T-helper 2 cell treated with Interferon-gamma antibody and Interleukin-4, amounts not matched to agents 5 μg/mL and 100 μg/mL, for 36 hours (primary cell): ENCODE measurements at regions not wholly inside any gene's neighbourhood (a gene's known extent, or its start where the extent isn't known, plus 50 kb on each side); places are given as distances from the start of the nearest gene placed in this dataset.

Experiments used
- DNase-seq: peaks from one replicate; pipeline ENCODE4 v3.0.0; 2021; ENCODE audit warnings: low spot score
- H3K27ac Mint-ChIP-seq: one replicate; pipeline ENCODE4 v1.8.0; 2021; ENCODE audit warnings: mild to moderate bottlenecking, mixed read lengths
- H3K27me3 Mint-ChIP-seq: one replicate; pipeline ENCODE4 v1.8.0; 2021; ENCODE audit warnings: low read depth, mixed read lengths
- H3K36me3 Mint-ChIP-seq: one replicate; pipeline ENCODE4 v1.8.0; 2021; ENCODE audit warnings: low read depth, mixed read lengths
- H3K4me1 Mint-ChIP-seq: one replicate; pipeline ENCODE4 v1.8.0; 2021; ENCODE audit warnings: low read depth, mixed read lengths
- H3K4me3 Mint-ChIP-seq: one replicate; pipeline ENCODE4 v1.8.0; 2022; ENCODE audit warnings: mild to moderate bottlenecking, moderate library complexity, mixed read lengths
- H3K9me3 Mint-ChIP-seq: one replicate; pipeline ENCODE4 v1.8.0; 2021; ENCODE audit warnings: mixed read lengths

DNA sequence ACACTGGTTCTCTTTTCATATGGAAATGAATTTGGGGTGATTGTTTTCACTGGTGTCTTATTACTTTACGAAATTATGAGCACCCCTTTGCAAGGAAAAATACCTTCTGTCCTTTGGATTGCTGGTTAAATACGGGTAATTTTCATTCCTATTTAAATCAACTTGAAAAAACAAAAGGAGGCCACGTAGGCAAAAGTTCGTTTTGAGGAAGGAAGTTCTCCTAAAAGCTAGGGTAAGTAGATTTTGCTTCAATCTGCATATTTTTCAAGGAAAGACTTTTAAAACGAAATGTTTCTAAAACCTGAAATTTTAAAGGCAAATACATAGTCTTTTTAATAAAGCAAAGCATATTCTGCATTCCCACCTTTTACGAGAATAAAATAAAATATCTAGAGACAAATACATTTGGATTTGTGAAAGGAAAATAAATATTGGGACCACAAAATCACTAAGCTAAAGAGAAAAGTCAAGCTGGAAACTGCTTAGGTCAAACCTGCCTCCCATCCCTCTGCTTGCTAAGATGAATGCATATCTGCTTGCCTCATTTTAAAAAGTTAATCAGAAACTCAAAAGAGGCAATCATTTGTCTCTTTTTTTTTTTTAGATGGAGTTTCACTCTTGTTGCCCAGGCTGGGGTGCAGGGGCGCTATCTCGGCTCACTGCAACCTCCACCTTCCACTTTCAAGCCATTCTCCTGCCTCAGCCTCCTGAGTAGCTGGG lies 70.9 kb upstream of the ETS2 start:
- Mint-ChIP-seq H3K4me1 (peaks cover 16% of the 10 kb centered on the region), H3K36me3 (peaks cover 2% of the 10 kb centered on the region)
- no peak for DNase-seq

GRCh38 chr21:38735626-38736206 lies 70.0 kb upstream of the ETS2 start:
- no peak for DNase-seq
- Mint-ChIP-seq H3K27ac (no peak overlapping the region), H3K4me3 (peak overlapping the region; percentile 6)

More for the DNA sequence above, 70.9 kb upstream of the ETS2 start:
- Mint-ChIP-seq H3K4me3 (peak overlapping the region; percentile 89), H3K27ac (no peak overlapping the region), H3K9me3 (no peaks in the 10 kb centered on the region), H3K27me3 (peaks cover 22% of the 10 kb centered on the region)

DNA sequence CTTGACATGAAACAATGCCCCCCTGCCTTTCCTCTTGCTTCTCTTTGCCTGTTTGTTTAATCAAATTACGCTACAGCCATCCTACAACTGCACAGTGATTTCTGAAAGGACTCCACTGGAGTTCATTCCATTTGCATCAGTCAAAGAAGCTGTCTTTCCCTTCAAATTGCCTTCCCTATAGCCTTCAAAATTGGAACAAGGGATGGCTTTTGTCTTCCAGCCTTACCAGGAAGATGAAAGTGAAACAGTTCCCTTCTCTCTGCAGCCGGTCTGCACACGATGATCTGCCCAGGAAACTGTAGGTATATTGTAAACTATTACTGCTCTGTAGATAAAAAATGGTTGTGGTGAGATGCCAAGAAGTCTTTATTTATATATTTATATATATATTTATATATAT lies 65.6 kb upstream of the ETS2 start:
- Mint-ChIP-seq H3K27ac (no peak overlapping the region), H3K9me3 (no peaks in the 10 kb centered on the region), H3K27me3 (peaks cover 14% of the 10 kb centered on the region), H3K36me3 (no peaks in the 10 kb centered on the region), H3K4me1 (peaks cover 24% of the 10 kb centered on the region), H3K4me3 (no peak overlapping the region)
- DNase-seq: no peak

More at GRCh38 chr21:38735626-38736206, 70.0 kb upstream of the ETS2 start:
- H3K4me1 Mint-ChIP-seq: peaks cover 17% of the 10 kb centered on the region
- peaks cover 22% of the 10 kb centered on the region for H3K27me3 Mint-ChIP-seq
- H3K36me3 Mint-ChIP-seq: peaks cover 2% of the 10 kb centered on the region
- H3K9me3 Mint-ChIP-seq: no peaks in the 10 kb centered on the region

- no peaks in the 10 kb centered on the region for H3K9me3 Mint-ChIP-seq
- peak overlapping the region; percentile 34 for H3K27ac Mint-ChIP-seq
- H3K27me3 Mint-ChIP-seq: peaks cover 4% of the 10 kb centered on the region
- no peak for DNase-seq
- no peaks in the 10 kb centered on the region for H3K36me3 Mint-ChIP-seq
- H3K4me3 Mint-ChIP-seq: peak overlapping the region; percentile 33
- H3K4me1 Mint-ChIP-seq: peaks cover 19% of the 10 kb centered on the region
Measured at GRCh38 chr21:38741092-38741949, 64.4 kb upstream of the ETS2 start.

- Mint-ChIP-seq H3K36me3 (no peaks in the 10 kb centered on the region), H3K4me3 (no peak overlapping the region), H3K9me3 (peaks cover 4% of the 10 kb centered on the region), H3K4me1 (peaks cover 19% of the 10 kb centered on the region), H3K27ac (peak overlapping the region; percentile 34), H3K27me3 (peaks cover 6% of the 10 kb centered on the region)
- DNase-seq: no peak
Measured at GRCh38 chr21:38741950-38742256, 63.8 kb upstream of the ETS2 start.

- no peak for DNase-seq
- Mint-ChIP-seq H3K27ac (no peak overlapping the region), H3K4me1 (peaks cover 19% of the 10 kb centered on the region), H3K9me3 (peaks cover 6% of the 10 kb centered on the region), H3K27me3 (peaks cover 6% of the 10 kb centered on the region), H3K4me3 (no peak overlapping the region), H3K36me3 (no peaks in the 10 kb centered on the region)
Measured at GRCh38 chr21:38742580-38743260, 63.0 kb upstream of the ETS2 start.

- Mint-ChIP-seq H3K36me3 (no peaks in the 10 kb centered on the region), H3K27me3 (peaks cover 6% of the 10 kb centered on the region), H3K4me1 (peaks cover 19% of the 10 kb centered on the region), H3K27ac (no peak overlapping the region), H3K9me3 (peaks cover 6% of the 10 kb centered on the region), H3K4me3 (no peak overlapping the region)
- no peak for DNase-seq
Measured at GRCh38 chr21:38743772-38744529, 61.8 kb upstream of the ETS2 start.

DNA sequence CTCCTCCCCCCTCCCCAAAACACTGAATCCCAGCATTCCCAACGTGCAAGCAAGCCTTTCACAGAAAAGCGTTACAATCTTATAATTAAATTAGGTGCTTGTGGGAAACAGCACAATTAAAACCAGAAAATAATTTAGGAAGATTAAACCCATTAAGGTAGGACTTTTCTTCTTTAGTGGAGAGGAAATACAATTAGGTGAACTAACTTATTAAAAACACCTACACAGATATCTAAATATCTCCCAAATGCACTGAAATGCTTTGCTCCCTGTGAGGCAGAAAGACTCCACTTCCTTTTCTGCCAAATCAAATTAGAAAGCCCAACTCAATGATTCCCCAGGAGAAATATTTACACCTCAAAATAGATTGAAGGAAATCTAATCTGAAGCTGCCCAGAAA lies 60.9 kb upstream of the ETS2 start:
- no peak overlapping the region for H3K27ac Mint-ChIP-seq
- H3K4me1 Mint-ChIP-seq: peaks cover 18% of the 10 kb centered on the region
- H3K27me3 Mint-ChIP-seq: peaks cover 6% of the 10 kb centered on the region
- H3K4me3 Mint-ChIP-seq: no peak overlapping the region
- DNase-seq: no peak
- H3K9me3 Mint-ChIP-seq: peaks cover 6% of the 10 kb centered on the region
- H3K36me3 Mint-ChIP-seq: no peaks in the 10 kb centered on the region

- Mint-ChIP-seq H3K36me3 (no peaks in the 10 kb centered on the region), H3K9me3 (peaks cover 6% of the 10 kb centered on the region), H3K4me3 (no peak overlapping the region), H3K27me3 (peaks cover 7% of the 10 kb centered on the region), H3K27ac (no peak overlapping the region), H3K4me1 (no peaks in the 10 kb centered on the region)
- DNase-seq: no peak
Measured at GRCh38 chr21:38747810-38748209, 57.9 kb upstream of the ETS2 start.

GRCh38 chr21:38751379-38752050 lies 54.2 kb upstream of the ETS2 start:
- no peak overlapping the region for H3K27ac Mint-ChIP-seq
- peaks cover 9% of the 10 kb centered on the region for H3K27me3 Mint-ChIP-seq

DNA sequence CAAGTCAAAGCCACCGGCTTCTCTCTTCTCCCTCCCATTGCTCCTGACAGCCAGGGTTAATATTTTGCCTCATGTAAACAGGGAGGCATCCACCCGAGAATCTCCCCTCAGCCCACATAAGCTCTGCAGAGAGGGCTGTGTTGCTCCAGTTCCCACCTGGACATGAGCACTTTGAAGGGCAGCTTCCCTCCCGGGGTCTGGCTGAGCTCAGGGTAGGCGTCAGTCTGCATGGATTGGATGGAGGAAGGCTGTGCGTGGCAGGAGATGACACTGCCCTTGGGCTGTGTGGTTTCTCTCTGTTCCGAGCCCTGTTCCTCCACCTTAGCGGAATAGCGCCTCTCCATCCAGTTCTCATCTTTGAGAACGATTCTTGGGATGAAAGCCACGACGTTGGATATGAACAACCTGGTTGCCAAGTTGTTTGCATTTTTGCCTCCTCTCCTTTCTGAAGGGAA lies 53.7 kb upstream of the ETS2 start:
- Mint-ChIP-seq H3K9me3 (peaks cover under 1% of the 10 kb centered on the region), H3K36me3 (no peaks in the 10 kb centered on the region), H3K27ac (no peak overlapping the region), H3K4me3 (no peak overlapping the region), H3K4me1 (peaks cover 8% of the 10 kb centered on the region), H3K27me3 (peaks cover 7% of the 10 kb centered on the region)
- DNase-seq: no peak

More at GRCh38 chr21:38751379-38752050, 54.2 kb upstream of the ETS2 start:
- Mint-ChIP-seq H3K4me1 (peaks cover 8% of the 10 kb centered on the region), H3K9me3 (peaks cover 6% of the 10 kb centered on the region), H3K36me3 (no peaks in the 10 kb centered on the region), H3K4me3 (no peak overlapping the region)
- DNase-seq: no peak

- no peak overlapping the region for H3K27ac Mint-ChIP-seq
- no peak for DNase-seq
- no peaks in the 10 kb centered on the region for H3K36me3 Mint-ChIP-seq
- H3K4me1 Mint-ChIP-seq: peaks cover 8% of the 10 kb centered on the region
- H3K4me3 Mint-ChIP-seq: no peak overlapping the region
- peaks cover 12% of the 10 kb centered on the region for H3K27me3 Mint-ChIP-seq
- H3K9me3 Mint-ChIP-seq: no peaks in the 10 kb centered on the region
Measured at GRCh38 chr21:38753114-38753513, 52.6 kb upstream of the ETS2 start.

GRCh38 chr21:38753557-38753971 lies 52.2 kb upstream of the ETS2 start:
- H3K4me1 Mint-ChIP-seq: peaks cover 8% of the 10 kb centered on the region
- no peaks in the 10 kb centered on the region for H3K9me3 Mint-ChIP-seq
- no peak overlapping the region for H3K27ac Mint-ChIP-seq
- DNase-seq: no peak
- peaks cover 12% of the 10 kb centered on the region for H3K27me3 Mint-ChIP-seq
- no peak overlapping the region for H3K4me3 Mint-ChIP-seq
- no peaks in the 10 kb centered on the region for H3K36me3 Mint-ChIP-seq
